ENCODE measurements at regions not wholly inside any gene's neighbourhood (a gene's known extent, or its start where the extent isn't known, plus 50 kb on each side); places are given as distances from the start of the nearest gene placed in this dataset.

- no peak for DNase-seq
These were observed 267.8 kb upstream of the NREP start for GRCh38 chr5:112024769-112025168.

- no peak for DNase-seq
These were observed 267.2 kb upstream of the NREP start for GRCh38 chr5:112024221-112024620.

- no peak for DNase-seq
These were observed 266.8 kb upstream of the NREP start for GRCh38 chr5:112023766-112024165.

GRCh38 chr5:112018846-112019245 lies 261.9 kb upstream of the NREP start:
- DNase-seq: no peak

GRCh38 chr5:112016980-112017379 lies 260.0 kb upstream of the NREP start:
- DNase-seq: no peak

- no peak for DNase-seq
These were observed 257.9 kb upstream of the NREP start for GRCh38 chr5:112014783-112015395.

GRCh38 chr5:112013660-112014059 lies 256.7 kb upstream of the NREP start:
- DNase-seq: no peak

- DNase-seq: no peak
These were observed 255.1 kb upstream of the NREP start for GRCh38 chr5:112012104-112012503.

GRCh38 chr5:112010475-112010874 lies 253.5 kb upstream of the NREP start:
- no peak for DNase-seq

GRCh38 chr5:112006721-112007120 lies 249.7 kb upstream of the NREP start:
- no peak for DNase-seq

- no peak for DNase-seq
These were observed 248.6 kb upstream of the NREP start for GRCh38 chr5:112005623-112005930.

- no peak for DNase-seq
These were observed 248.1 kb upstream of the NREP start for GRCh38 chr5:112004867-112005622.

- no peak for DNase-seq
These were observed 245.4 kb upstream of the NREP start for GRCh38 chr5:112002376-112002775.

GRCh38 chr5:111999286-111999685 lies 242.3 kb upstream of the NREP start:
- DNase-seq: no peak

GRCh38 chr5:111998871-111999270 lies 241.9 kb upstream of the NREP start:
- no peak for DNase-seq

- no peak for DNase-seq
These were observed 240.7 kb upstream of the NREP start for GRCh38 chr5:111997711-111998110.

- DNase-seq: no peak
These were observed 240.3 kb upstream of the NREP start for GRCh38 chr5:111997308-111997707.

- no peak for DNase-seq
These were observed 239.6 kb upstream of the NREP start for GRCh38 chr5:111996574-111996973.

- DNase-seq: no peak
These were observed 238.7 kb upstream of the NREP start for GRCh38 chr5:111995701-111996100.

- no peak for DNase-seq
These were observed 236.2 kb upstream of the NREP start for GRCh38 chr5:111993242-111993641.

- DNase-seq: no peak
These were observed 227.1 kb upstream of the NREP start for GRCh38 chr5:111984044-111984443.

- no peak for DNase-seq
These were observed 226.5 kb upstream of the NREP start for GRCh38 chr5:111983459-111983858.

- DNase-seq: no peak
These were observed 220.4 kb upstream of the NREP start for GRCh38 chr5:111977436-111977829.

- DNase-seq: no peak
These were observed 219.9 kb upstream of the NREP start for GRCh38 chr5:111976705-111977435.

Data from CD4-positive, alpha-beta T cell treated with Interleukin-15 for 1 hour (primary cell).